ENCODE measurements at regions not wholly inside any gene's neighbourhood (a gene's known extent, or its start where the extent isn't known, plus 50 kb on each side); places are given as distances from the start of the nearest gene placed in this dataset.

DNA sequence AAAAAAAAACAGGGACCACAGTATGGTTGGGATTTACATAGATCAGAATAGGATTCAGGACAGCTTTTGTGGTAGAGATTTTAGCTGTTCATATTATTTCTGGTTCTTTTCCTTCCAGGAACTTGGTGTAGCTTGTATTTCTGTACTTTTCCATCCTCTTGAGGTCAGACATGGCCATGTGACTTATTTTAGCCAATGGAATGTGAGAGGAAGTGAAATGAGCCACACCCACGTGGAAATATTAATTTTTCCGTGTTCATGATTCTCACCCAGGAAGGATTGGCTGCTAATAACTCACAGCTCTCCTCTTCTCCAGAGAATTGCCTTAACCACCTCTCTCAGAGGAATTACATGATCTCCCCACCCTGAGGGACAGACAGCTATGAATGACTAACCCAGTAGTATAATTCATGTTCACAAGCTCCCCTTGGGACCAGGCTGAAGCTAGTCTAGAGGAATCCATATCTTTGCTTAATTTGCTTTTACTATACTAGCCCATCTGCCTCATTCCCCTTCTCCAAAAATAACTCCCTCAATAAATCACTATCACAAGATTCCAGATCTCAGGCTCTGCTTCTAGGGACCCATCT lies 340.4 kb downstream of the NUAK1 start:
- no peak for DNase-seq (ENCODE audit: low read depth, low spot score)

- no peak for DNase-seq (ENCODE audit: low read depth, low spot score)
Observed at GRCh38 chr12:105799103-105799502, 339.7 kb downstream of the NUAK1 start.

GRCh38 chr12:105801351-105801750 lies 337.4 kb downstream of the NUAK1 start:
- no peak for DNase-seq (ENCODE audit: low read depth, low spot score)

DNA sequence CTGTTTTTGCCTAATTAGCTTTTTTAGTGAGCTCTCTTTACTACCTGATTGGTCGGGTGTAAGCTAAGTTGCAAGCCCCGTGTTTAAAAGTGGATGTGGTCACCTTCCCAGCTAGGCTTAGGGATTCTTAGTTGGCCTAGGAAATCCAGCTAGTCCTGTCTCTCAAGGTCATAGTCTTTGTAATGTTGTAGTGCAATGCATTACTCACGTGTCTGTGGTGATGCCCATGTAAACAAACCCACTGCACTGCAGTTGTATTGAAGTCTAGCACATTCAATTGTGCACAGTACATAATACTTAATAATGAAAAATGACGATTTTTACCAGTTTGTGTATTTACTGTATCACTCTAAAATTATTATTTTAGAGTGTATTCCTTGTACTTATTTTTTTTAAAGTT lies 335.5 kb downstream of the NUAK1 start:
- peak; percentile 46 for DNase-seq (ENCODE audit: low read depth, low spot score)

GRCh38 chr12:105804591-105805265 lies 334.0 kb downstream of the NUAK1 start:
- no peak for DNase-seq (ENCODE audit: low read depth, low spot score)

DNA sequence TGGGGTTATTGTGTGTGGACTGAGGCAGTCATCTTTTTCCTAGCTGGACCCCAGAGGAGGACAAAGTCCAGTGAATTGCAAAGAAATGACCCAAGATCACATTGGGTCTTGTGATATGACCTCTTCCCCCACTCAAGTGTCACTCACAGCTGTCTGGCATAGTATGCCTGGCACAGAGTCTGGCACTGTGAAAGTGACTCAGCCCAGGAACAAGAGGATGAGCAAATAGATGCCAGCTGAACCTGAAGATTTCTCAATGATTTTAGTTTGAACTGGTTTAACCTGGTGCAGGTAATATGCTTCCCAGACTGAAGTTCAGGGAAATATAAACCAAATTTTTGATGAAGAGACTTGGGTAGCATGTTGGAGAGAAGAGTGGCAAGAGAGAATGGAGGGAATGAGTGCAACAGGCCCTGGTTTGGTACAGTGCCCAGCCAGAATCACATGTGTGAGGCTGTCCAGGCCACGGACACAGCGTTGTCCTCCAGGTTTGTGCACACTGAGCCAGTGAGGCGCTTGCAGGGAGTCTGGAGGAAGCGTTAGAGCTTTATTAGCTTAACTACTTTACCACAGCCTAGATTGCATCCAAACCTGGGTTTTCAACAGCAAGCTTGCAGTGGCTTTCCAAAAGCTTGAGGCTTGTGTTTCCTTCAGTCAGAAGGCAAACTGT lies 332.9 kb downstream of the NUAK1 start:
- no peak for DNase-seq (ENCODE audit: low read depth, low spot score)

- DNase-seq (ENCODE audit: low read depth, low spot score), result no peak
Observed at GRCh38 chr12:105806400-105806770, 332.4 kb downstream of the NUAK1 start.

DNA sequence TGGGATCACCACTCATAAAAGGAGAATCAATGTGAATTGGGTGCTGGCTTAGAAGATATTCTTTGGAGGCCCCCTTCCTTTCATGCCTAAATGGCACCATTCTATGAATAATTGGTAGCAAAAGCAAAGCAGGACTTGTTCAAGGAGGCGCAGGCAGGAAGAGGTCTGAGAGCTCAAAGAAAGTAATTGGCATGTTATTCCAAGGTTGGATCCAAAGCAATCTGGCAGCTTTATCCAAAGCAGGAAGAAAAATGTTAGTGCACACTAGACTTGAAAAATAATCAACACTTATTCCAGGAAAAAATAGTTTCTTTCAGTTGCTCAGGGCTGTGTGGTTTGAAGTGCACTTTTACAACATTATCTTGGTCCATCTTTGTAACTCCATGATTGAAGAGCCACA lies 326.4 kb downstream of the NUAK1 start:
- peak; percentile 50 for DNase-seq (ENCODE audit: low read depth, low spot score)

- no peak for DNase-seq (ENCODE audit: low read depth, low spot score)
Observed at GRCh38 chr12:105813201-105813600, 325.6 kb downstream of the NUAK1 start.

DNA sequence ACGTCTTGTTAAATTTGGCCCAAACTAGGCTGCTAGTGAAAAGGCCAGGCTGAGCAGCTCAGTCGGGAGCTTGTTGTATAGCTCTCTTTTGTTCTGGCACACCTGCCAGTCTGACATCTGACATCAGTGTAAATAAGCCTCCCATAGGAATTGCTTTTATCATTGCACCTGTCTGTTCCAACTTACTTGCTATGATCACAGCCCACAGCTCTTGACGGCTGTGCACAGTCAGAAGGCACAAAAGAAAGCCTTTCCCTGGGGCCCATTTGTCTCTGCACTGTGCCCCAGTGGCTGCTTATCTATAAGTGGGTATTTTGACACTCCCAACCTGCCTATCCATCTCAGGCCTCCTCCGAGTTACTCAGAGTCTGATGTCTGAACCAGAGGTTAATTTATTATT lies 324.5 kb downstream of the NUAK1 start:
- DNase-seq (ENCODE audit: low read depth, low spot score), result no peak

GRCh38 chr12:105819549-105819948 lies 319.2 kb downstream of the NUAK1 start:
- no peak for DNase-seq (ENCODE audit: low read depth, low spot score)

GRCh38 chr12:105820429-105821125 lies 318.2 kb downstream of the NUAK1 start:
- peak; percentile 83 for DNase-seq (ENCODE audit: low read depth, low spot score)

GRCh38 chr12:105822131-105823105 lies 316.3 kb downstream of the NUAK1 start:
- peak; percentile 36 for DNase-seq (ENCODE audit: low read depth, low spot score)

DNA sequence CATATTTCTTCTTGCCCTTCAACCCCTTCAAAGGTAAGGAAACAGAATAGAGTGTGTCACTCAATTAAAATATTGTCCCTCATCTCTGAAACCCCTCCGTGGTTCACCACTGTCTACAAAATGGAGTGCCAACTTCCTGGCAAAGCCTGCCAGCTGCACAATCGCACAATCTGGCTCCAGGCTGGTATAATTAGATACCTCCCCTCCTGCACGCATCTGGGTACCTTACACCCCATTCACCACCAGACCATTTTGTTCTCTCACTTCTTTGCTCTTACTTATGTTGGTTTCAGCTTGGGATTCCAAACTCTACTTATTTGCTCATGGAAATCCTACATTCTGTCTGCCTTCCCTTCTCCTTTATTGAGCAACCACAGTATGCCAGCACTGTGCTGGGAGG lies 314.9 kb downstream of the NUAK1 start:
- DNase-seq (ENCODE audit: low read depth, low spot score), result no peak

DNA sequence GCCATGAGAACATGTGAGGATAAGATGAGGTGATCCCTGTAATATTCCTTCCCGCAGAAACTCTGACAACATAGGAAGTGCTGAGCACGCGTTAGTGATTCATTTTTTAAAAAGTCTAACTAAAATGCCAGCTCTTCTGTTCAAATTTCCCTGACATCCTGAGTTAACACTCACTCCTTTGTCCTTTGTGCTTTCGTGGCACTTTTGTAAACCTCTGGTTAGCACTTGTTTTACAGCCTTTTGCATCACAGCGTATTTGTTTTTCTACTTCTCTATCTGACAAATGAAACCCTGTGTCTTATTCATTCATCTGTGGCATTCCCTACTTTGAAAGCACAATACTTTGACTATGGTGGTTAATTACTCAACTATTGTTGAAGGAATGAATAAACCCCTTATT lies 313.6 kb downstream of the NUAK1 start:
- DNase-seq (ENCODE audit: low read depth, low spot score), result peak; percentile 62

DNA sequence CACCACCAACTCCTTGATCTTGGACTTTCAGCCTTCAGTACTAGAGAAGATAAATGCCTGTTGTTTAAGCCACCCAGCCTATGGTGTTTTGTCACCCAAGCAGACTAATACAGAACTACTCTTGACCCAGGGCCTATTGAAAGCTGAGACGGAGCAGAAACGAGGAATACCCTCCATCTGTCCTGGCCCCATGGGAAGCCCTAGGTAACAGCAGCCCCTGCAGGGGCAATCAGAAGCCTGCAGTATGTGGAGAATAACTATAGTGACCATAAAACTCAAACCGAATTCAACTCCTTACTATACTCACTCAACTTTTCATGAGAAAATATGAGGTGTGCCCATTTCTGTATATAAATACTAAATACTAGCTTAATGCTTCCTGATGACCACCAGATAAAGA lies 307.4 kb downstream of the NUAK1 start:
- DNase-seq (ENCODE audit: low read depth, low spot score), result no peak

- no peak for DNase-seq (ENCODE audit: low read depth, low spot score)
Observed at GRCh38 chr12:105832021-105832420, 306.7 kb downstream of the NUAK1 start.

GRCh38 chr12:105832806-105833205 lies 305.9 kb downstream of the NUAK1 start:
- no peak for DNase-seq (ENCODE audit: low read depth, low spot score)

DNA sequence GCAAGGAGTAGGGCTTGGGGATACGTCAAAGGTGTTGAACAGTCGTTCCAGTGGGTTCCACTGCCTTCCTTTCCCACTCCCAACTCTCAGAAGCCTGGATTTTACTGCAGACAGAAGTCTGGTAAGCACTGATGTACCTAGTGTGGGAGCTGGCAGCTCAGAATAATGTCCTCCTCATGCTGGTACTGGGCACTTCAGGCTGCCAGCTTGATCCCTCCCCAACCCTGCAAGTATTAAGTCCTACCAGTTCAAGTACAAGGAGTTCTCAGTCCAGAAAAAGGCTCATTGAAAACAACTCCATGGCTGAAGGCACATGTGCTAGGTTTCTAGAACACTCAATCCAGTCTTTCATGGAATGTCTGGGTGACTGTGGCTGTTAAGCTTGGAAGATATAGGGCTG lies 304.3 kb downstream of the NUAK1 start:
- DNase-seq (ENCODE audit: low read depth, low spot score), result no peak

DNA sequence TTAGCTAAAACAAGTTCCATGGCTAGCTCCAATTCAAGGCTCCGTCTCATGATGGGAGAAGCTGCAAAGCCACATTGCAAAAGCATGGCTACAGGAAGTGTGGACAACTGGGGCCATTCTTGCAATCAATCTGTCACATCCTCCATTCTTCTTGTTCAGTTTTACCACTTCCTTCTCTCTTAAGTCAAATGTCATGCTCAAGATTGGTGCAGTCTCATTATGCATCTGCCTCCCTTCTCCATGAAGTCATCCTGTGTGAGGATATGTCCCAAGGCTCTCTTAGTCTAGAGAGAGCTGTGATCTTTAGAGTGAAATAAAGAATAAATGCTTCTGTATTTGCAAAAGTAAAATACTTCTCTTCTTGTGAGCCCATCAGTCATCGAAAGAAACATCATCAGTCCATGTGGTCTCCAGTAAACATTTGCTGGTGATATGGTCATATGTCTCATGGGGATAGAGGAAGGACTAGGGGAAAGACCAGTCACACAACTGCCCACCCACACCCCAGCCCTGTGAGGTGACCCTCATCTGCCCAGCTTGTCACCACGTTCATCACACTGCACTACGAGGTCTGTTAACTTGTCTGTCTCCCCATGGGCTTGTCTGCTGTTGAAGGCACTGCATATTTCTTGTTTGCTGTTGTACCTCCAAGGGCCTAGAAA lies 303.0 kb downstream of the NUAK1 start:
- no peak for DNase-seq (ENCODE audit: low read depth, low spot score)

- DNase-seq (ENCODE audit: low read depth, low spot score), result no peak
Observed at GRCh38 chr12:105836242-105836622, 302.5 kb downstream of the NUAK1 start.

Measured in astrocyte of the hippocampus (primary cell).